GM19372 (cell line): ENCODE measurements at regions not wholly inside any gene's neighbourhood (a gene's known extent, or its start where the extent isn't known, plus 50 kb on each side); places are given as distances from the start of the nearest gene placed in this dataset.
"Not testable (repeated sequence)": the region's sequence is repeated elsewhere in the genome, so short reads cannot be mapped to it uniquely, and the experiment has no call there.

ENCODE experiments used
- ATAC-seq: cut with Tn5 transposase; IDR thresholded peaks from one replicate; pipeline ENCODE4 v1.9.1; 2021; ENCODE audit warnings: mild to moderate bottlenecking, low read depth, moderate library complexity; ENCODE audit not compliant: unreplicated experiment

DNA sequence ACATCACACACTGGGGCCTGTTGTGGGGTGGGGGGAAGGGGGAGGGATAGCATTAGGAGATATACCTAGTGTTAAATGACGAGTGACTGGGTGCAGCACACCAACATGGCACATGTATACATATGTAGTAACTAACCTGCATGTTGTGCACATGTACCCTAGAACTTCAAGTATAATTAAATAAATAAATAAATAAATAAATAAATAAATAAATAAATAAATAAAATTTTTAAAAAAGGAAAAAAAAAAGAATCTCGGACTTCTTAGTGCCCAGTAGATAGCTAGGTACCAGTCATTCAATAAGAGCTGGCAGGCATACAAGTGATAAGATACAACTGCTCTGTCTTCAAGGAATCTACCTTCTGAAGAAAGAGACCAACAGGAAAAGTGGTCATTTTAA lies 287.6 kb upstream of the PPARGC1A start:
- not testable (repeated sequence) for ATAC-seq

- ATAC-seq: no peak
Measured at GRCh38 chr4:24175707-24176106, 285.9 kb upstream of the PPARGC1A start.

GRCh38 chr4:24174602-24175001 lies 284.8 kb upstream of the PPARGC1A start:
- ATAC-seq: no peak

GRCh38 chr4:24172406-24172805 lies 282.6 kb upstream of the PPARGC1A start:
- no peak for ATAC-seq

GRCh38 chr4:24169956-24170355 lies 280.1 kb upstream of the PPARGC1A start:
- ATAC-seq: no peak

- ATAC-seq: no peak
Measured at GRCh38 chr4:24168658-24169057, 278.8 kb upstream of the PPARGC1A start.

GRCh38 chr4:24166501-24166900 lies 276.7 kb upstream of the PPARGC1A start:
- no peak for ATAC-seq

GRCh38 chr4:24164797-24165196 lies 274.9 kb upstream of the PPARGC1A start:
- no peak for ATAC-seq

GRCh38 chr4:24164054-24164693 lies 274.3 kb upstream of the PPARGC1A start:
- ATAC-seq: no peak

DNA sequence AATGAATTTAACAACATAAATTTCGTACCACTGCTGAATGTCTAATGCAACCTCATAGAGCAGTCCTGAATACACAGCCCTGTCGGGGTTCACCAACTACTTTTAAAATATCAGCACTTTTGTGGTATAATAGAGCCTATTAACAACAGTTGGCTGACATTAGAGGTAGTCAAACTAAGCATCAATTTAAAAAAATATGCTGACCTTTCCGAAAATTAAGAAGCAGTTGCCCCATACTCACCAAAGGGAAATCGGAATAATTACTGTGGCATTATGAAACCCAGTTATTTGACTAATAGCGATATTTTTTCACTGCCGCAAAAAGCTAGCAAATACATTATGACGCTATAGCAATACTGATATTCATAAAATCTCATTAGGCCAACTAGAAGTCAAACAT lies 273.5 kb upstream of the PPARGC1A start:
- no peak for ATAC-seq

DNA sequence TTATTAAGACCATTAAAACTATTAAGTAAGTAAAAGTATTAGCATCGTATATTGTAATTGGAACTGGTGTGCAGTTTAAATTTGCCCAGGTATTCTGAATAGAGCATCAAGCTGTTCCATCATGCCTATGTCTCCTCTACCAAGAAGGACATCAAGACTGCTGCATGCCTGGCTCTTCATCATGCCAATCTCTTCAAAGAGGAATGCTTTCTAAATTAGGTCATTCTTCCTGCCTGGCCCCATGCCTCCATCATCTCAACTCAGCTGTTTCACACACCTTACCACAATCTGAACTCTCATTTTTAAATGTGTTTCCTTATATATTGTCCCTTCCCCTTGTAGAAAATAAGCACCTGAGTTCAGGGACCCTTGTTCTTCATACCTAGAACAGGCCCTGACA lies 270.5 kb upstream of the PPARGC1A start:
- ATAC-seq: no peak

GRCh38 chr4:24158031-24158430 lies 268.2 kb upstream of the PPARGC1A start:
- ATAC-seq: no peak

- ATAC-seq: no peak
Measured at GRCh38 chr4:24150034-24150433, 260.2 kb upstream of the PPARGC1A start.

DNA sequence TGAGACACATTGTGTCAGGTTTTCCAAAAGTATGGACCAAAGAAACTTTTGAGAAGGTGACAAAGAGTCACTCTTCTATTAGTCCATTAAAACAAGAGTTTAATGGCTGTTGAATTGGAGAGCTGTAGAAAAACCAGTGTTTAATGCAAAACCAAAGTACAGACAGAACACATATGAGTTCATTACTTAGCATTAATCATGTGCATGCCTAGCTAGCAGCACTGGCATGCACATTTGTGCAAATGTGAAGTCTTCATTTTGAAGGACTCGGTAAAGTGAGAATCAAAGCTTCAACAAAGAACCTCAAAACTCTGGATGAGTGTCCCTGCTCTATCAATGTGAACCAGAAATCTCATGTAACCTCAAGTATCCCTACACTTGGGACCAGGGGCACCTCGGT lies 256.3 kb upstream of the PPARGC1A start:
- ATAC-seq: no peak

GRCh38 chr4:24145591-24145990 lies 255.7 kb upstream of the PPARGC1A start:
- ATAC-seq: no peak

- no peak for ATAC-seq
Measured at GRCh38 chr4:24144381-24144780, 254.5 kb upstream of the PPARGC1A start.

DNA sequence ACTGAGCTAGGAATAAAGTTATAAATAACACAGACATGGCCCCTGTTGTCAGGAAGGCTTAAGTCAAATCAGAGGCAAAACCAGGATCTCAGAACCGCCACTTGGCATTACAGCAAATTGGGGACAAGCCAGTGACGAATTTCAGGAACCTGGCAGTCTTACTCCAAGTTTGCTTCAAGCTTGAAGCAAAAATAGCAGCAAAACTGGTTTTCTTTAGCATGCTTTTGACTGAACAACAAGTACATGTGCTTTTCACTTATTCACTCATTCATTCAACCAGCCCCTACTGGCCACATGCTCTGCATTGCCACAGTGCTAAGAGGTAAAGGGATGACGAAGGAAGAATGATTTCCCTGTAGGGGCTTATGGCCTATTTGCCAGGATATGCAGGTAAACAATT lies 253.9 kb upstream of the PPARGC1A start:
- no peak for ATAC-seq

DNA sequence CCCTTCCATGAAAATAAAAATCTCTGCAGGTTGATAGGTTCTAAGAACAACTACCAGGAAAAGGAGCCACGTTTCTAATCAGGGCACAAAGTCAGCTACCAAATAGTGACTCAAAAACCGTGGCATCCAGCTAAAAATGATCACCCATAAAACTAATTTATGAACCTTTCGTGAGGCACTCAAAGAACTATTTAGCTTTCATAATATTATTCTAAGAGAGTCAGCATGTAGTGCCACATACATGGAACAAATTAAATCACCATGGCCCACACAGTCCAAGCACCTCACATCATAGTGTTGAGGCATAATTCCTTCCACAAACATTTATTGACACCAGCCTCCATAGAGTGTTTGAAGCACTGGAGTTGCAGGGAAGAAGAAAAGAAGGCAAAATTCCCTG lies 252.0 kb upstream of the PPARGC1A start:
- ATAC-seq: no peak

DNA sequence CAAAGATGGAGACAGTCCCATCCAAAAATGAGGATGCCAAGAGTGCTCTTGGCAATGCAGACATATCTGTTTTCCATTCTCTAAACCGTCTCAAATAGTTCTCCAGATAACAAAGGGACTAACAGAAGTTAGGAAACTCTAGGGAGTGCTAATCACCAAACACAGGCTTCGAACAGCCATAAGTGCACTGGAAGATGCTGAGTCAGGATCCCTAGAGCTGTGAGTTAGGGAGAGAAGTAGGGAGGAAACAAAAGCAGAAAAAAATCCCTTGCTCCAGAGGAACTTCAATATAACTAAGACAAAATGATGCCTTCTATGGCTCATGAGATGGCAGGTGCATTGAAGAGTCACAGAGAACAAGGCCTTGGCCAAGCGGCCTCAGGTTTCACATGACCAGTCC lies 251.0 kb upstream of the PPARGC1A start:
- ATAC-seq: no peak

DNA sequence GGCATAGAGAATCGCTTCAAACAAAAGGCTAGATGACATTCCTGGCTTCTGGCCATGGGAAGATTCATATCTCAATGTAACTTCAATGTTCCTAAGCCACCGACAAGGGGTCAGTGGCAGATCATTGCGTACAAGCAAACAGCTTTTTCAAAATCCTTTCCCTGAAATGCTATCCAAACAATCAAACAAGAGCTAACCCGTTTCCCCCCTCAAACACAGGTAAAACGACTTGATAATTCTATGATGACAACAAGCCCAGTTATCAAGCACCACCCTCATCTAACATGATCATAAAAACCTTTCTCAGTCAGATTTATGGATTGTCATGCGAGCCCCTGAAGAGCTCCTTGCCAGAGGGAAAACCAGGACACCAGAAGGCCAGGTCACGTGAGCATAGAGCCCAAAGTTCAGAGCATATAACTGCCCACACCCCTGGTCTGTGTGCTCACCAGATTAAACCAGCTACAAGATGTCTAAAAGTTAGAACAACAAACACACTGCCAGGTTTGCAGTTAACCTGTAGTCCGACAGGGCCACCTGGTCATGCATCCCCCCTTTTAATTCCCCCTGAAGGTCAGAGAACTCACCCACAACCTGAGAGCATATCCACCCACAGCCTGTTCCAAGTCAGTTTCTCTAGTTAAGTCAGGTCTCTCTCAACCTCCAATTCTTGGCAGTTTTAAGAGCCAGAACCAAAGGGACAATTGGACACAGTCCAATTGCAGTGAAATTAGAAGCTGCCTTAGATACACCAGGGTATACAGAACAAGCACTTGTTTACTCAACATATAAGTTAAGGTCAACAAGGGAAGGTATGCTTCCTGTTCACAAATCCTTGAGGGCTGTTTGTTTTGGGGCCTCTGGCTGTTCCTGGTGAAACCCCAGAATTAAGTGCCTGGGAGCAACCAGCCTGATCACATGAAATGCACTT lies 248.1 kb upstream of the PPARGC1A start:
- no peak for ATAC-seq

DNA sequence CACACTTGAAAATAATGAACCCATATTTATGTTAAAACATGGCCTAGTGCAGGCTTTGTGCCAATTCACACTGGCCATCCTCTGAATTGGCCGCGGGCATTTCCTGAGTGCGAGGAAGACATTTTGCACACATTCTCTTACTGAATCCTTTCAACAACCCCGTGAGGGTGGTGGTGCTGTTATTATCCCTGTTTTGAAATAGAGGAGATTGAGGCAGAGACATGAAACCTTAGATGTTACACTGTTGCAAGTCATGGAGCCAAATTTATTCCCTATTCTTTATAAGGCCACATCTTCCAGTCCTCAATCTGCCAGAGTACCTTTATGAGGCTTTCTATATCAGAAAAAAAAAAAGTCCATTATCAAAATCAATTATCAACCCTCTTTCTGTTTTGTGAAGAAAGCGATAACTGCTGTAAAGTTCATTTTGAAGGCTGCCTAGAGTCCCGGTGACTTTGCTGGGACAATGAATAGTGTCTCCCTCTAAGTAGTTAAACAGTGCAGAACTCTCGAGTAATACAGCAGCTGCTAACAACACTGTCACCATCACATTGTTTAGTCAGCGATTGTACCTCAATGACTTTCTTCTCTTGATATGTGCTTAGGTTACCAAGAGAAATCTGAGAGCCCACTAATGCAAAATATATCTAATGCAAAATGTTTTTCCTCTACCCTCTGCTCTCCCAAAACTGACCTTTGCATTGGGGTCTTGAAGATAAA lies 242.3 kb upstream of the PPARGC1A start:
- no peak for ATAC-seq
